ENCODE measurements at regions not wholly inside any gene's neighbourhood (a gene's known extent, or its start where the extent isn't known, plus 50 kb on each side); places are given as distances from the start of the nearest gene placed in this dataset.

DNA sequence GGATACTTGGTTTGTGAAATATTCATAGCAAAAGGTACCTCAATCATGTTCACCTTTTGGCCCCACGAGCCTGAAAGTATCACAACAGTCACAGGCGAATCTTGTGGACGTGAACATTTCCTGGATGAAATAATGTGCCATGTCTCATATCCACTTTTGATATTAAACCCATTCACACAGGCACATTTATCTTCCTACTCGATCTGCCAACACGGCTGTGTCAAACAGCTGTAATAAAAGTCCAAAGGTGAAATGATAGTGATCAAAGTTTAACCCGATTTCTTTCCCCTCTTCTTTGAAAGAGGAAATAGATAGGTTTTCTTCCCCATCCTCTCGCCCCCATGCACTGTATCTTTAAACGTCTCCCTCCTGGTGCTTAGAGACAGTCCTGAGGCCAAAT lies 191.2 kb upstream of the PROX1 start:
- TF ChIP-seq, protein P1, sequence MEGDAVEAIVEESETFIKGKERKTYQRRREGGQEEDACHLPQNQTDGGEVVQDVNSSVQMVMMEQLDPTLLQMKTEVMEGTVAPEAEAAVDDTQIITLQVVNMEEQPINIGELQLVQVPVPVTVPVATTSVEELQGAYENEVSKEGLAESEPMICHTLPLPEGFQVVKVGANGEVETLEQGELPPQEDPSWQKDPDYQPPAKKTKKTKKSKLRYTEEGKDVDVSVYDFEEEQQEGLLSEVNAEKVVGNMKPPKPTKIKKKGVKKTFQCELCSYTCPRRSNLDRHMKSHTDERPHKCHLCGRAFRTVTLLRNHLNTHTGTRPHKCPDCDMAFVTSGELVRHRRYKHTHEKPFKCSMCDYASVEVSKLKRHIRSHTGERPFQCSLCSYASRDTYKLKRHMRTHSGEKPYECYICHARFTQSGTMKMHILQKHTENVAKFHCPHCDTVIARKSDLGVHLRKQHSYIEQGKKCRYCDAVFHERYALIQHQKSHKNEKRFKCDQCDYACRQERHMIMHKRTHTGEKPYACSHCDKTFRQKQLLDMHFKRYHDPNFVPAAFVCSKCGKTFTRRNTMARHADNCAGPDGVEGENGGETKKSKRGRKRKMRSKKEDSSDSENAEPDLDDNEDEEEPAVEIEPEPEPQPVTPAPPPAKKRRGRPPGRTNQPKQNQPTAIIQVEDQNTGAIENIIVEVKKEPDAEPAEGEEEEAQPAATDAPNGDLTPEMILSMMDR (IDR thresholded peaks at IDR 0.05 in 4 of 5, conservative IDR thresholded peaks at IDR 0.05 in 1 of 5): no peak
- TF ChIP-seq POLR2A (IDR thresholded peaks at IDR 0.05): no peak
